ENCODE measurements at regions not wholly inside any gene's neighbourhood (a gene's known extent, or its start where the extent isn't known, plus 50 kb on each side); places are given as distances from the start of the nearest gene placed in this dataset.

- Histone ChIP-seq H3K36me3 (no peaks in the 10 kb centered on the region), H3K4me3 (ENCODE audit: low read depth, low read length) (no peak overlapping the region), H3K4me1 (no peaks in the 10 kb centered on the region; the same call in 1 of the 2 replicates), H3K9me3 (no peaks in the 10 kb centered on the region), H3K27me3 (no peaks in the 10 kb centered on the region)
- DNase-seq: no peak
- TF ChIP-seq CTCF (IDR thresholded peaks at IDR 0.05; ENCODE audit: low read depth, low read length): no peak
These were observed 189.1 kb downstream of the PCDH18 start for GRCh38 chr4:137343221-137343620.

GRCh38 chr4:137333031-137333430, 199.3 kb downstream of the PCDH18 start:
- TF ChIP-seq CTCF (IDR thresholded peaks at IDR 0.05; ENCODE audit: low read depth, low read length): no peak
- Histone ChIP-seq H3K9me3 (no peaks in the 10 kb centered on the region; the same call in 1 of the 2 replicates), H3K4me1 (no peaks in the 10 kb centered on the region), H3K27me3 (no peaks in the 10 kb centered on the region), H3K4me3 (ENCODE audit: low read depth, low read length) (no peak overlapping the region), H3K36me3 (no peaks in the 10 kb centered on the region)
- no peak for DNase-seq

GRCh38 chr4:137312257-137312656, 220.0 kb downstream of the PCDH18 start:
- Histone ChIP-seq H3K36me3 (no peaks in the 10 kb centered on the region), H3K9me3 (no peaks in the 10 kb centered on the region), H3K4me3 (ENCODE audit: low read depth, low read length) (no peak overlapping the region), H3K27me3 (no peaks in the 10 kb centered on the region), H3K4me1 (no peaks in the 10 kb centered on the region)
- no peak for DNase-seq
- TF ChIP-seq CTCF (IDR thresholded peaks at IDR 0.05; ENCODE audit: low read depth, low read length): no peak

- Histone ChIP-seq H3K9me3 (no peaks in the 10 kb centered on the region), H3K27me3 (no peaks in the 10 kb centered on the region), H3K36me3 (no peaks in the 10 kb centered on the region), H3K4me3 (ENCODE audit: low read depth, low read length) (no peak overlapping the region), H3K4me1 (no peaks in the 10 kb centered on the region)
- no peak for DNase-seq
- TF ChIP-seq CTCF (IDR thresholded peaks at IDR 0.05; ENCODE audit: low read depth, low read length): no peak
These were observed 221.5 kb downstream of the PCDH18 start for GRCh38 chr4:137310593-137311490.

GRCh38 chr4:137310166-137310565, 222.1 kb downstream of the PCDH18 start:
- no peak for DNase-seq
- TF ChIP-seq CTCF (IDR thresholded peaks at IDR 0.05; ENCODE audit: low read depth, low read length): no peak

GRCh38 chr4:137309424-137309823, 222.9 kb downstream of the PCDH18 start:
- Histone ChIP-seq H3K27me3 (no peaks in the 10 kb centered on the region), H3K9me3 (no peaks in the 10 kb centered on the region), H3K4me3 (ENCODE audit: low read depth, low read length) (no peak overlapping the region), H3K4me1 (no peaks in the 10 kb centered on the region), H3K36me3 (no peaks in the 10 kb centered on the region)
- TF ChIP-seq CTCF (IDR thresholded peaks at IDR 0.05; ENCODE audit: low read depth, low read length): no peak
- no peak for DNase-seq

More at GRCh38 chr4:137310166-137310565, 222.1 kb downstream of the PCDH18 start:
- H3K27me3 ChIP-seq: no peaks in the 10 kb centered on the region
- no peaks in the 10 kb centered on the region for H3K4me1 ChIP-seq
- H3K9me3 ChIP-seq: no peaks in the 10 kb centered on the region
- H3K4me3 ChIP-seq (ENCODE audit: low read depth, low read length): no peak overlapping the region
- no peaks in the 10 kb centered on the region for H3K36me3 ChIP-seq

Data from BE2C (cell line).